H9 (cell line): ENCODE measurements at regions not wholly inside any gene's neighbourhood (a gene's known extent, or its start where the extent isn't known, plus 50 kb on each side); places are given as distances from the start of the nearest gene placed in this dataset.

ENCODE experiments used
- DNase-seq: peaks from one replicate; pipeline ENCODE4 v3.0.0-alpha.2; 2017
- H2AFZ ChIP-seq: one replicate; pipeline ENCODE4 v1.6.1; 2013; ENCODE audit warnings: mild to moderate bottlenecking, low read length, control low read depth, moderate library complexity
- H2AK5ac ChIP-seq: 2 replicates; pipeline ENCODE4 v1.6.1; 2013; ENCODE audit warnings: low read length, control low read depth, mixed read lengths; ENCODE audit not compliant: insufficient read length
- H2BK120ac ChIP-seq: one replicate; pipeline ENCODE4 v1.6.1; 2013; ENCODE audit warnings: low read depth, mild to moderate bottlenecking, low read length, control low read depth, inconsistent platforms; ENCODE audit not compliant: poor library complexity, severe bottlenecking
- H2BK12ac ChIP-seq: 2 replicates; pipeline ENCODE4 v1.6.1; 2013; ENCODE audit warnings: low read length, control low read depth, mixed read lengths, low read depth; ENCODE audit not compliant: insufficient read length
- H2BK15ac ChIP-seq: 2 replicates; pipeline ENCODE4 v1.6.1; 2013; ENCODE audit warnings: low read depth, low read length, control low read depth
- H2BK20ac ChIP-seq: one replicate; pipeline ENCODE4 v1.6.1; 2013; ENCODE audit warnings: low read depth, mild to moderate bottlenecking, low read length, control low read depth, inconsistent platforms; ENCODE audit not compliant: poor library complexity, severe bottlenecking
- H2BK5ac ChIP-seq: 2 replicates; pipeline ENCODE4 v1.6.1; 2013; ENCODE audit warnings: low read length, control low read depth, mixed read lengths; ENCODE audit not compliant: insufficient read length
- H3K14ac ChIP-seq: 2 replicates; pipeline ENCODE4 v1.6.1; 2013; ENCODE audit warnings: low read length, control low read depth; ENCODE audit not compliant: insufficient read depth
- H3K18ac ChIP-seq: 2 replicates; pipeline ENCODE4 v1.6.1; 2013; ENCODE audit warnings: low read depth, mild to moderate bottlenecking, mixed read lengths, low read length, control low read depth; ENCODE audit not compliant: insufficient read length
- H3K23ac ChIP-seq: 2 replicates; pipeline ENCODE4 v1.6.1; 2013; ENCODE audit warnings: low read length, control low read depth, mixed read lengths, low read depth; ENCODE audit not compliant: insufficient read length
- H3K23me2 ChIP-seq: 2 replicates; pipeline ENCODE4 v1.6.1; 2013; ENCODE audit warnings: low read depth, mild to moderate bottlenecking, mixed read lengths, low read length, control low read depth; ENCODE audit not compliant: insufficient read length, poor library complexity, severe bottlenecking
- H3K27ac ChIP-seq: 2 replicates; pipeline ENCODE4 v1.5.1; 2013; ENCODE audit warnings: low read length, control low read depth, mixed read lengths, low read depth; ENCODE audit not compliant: insufficient read length
- H3K27me3 ChIP-seq: 2 replicates; pipeline ENCODE4 v1.6.1; 2013; ENCODE audit warnings: low read length, control low read depth, inconsistent platforms; ENCODE audit not compliant: insufficient read depth
- H3K4ac ChIP-seq: 2 replicates; pipeline ENCODE4 v1.6.1; 2013; ENCODE audit warnings: low read depth, mild to moderate bottlenecking, control low read depth, inconsistent platforms, low read length, moderate library complexity
- H3K4me1 ChIP-seq: 2 replicates; pipeline ENCODE4 v1.6.1; 2013; ENCODE audit warnings: low read length, control low read depth, inconsistent platforms; ENCODE audit not compliant: insufficient read depth
- H3K4me2 ChIP-seq: 2 replicates; pipeline ENCODE4 v1.6.1; 2013; ENCODE audit warnings: low read length, control low read depth, mixed read lengths; ENCODE audit not compliant: insufficient read length, insufficient read depth
- H3K56ac ChIP-seq: 2 replicates; pipeline ENCODE4 v1.6.1; 2013; ENCODE audit warnings: low read depth, mild to moderate bottlenecking, mixed read lengths, low read length, control low read depth; ENCODE audit not compliant: insufficient read length
- H3K79me1 ChIP-seq: 2 replicates; pipeline ENCODE4 v1.6.1; 2013; ENCODE audit warnings: low read depth, mild to moderate bottlenecking, moderate library complexity, low read length, control low read depth, inconsistent platforms; ENCODE audit not compliant: insufficient read depth, poor library complexity, severe bottlenecking
- H3K79me2 ChIP-seq: 2 replicates; pipeline ENCODE4 v1.6.1; 2013; ENCODE audit warnings: low read length, control low read depth, inconsistent platforms; ENCODE audit not compliant: insufficient read depth
- H3K9ac ChIP-seq: 2 replicates; pipeline ENCODE4 v1.6.1; 2013; ENCODE audit warnings: low read length, control low read depth, mixed read lengths; ENCODE audit not compliant: insufficient read length; ENCODE audit errors: extremely low read depth
- H3K9me3 ChIP-seq: one replicate; pipeline ENCODE4 v1.6.1; 2013; ENCODE audit warnings: low read depth, low read length, inconsistent platforms; ENCODE audit not compliant: control insufficient read depth
- H3T11ph ChIP-seq: one replicate; pipeline ENCODE4 v1.6.1; 2013; ENCODE audit warnings: mild to moderate bottlenecking, low read length, control low read depth, inconsistent platforms
- H4K20me1 ChIP-seq: one replicate; pipeline ENCODE4 v1.6.1; 2013; ENCODE audit not compliant: control insufficient read depth, insufficient read length, insufficient read depth
- H4K5ac ChIP-seq: 2 replicates; pipeline ENCODE4 v1.6.1; 2013; ENCODE audit warnings: low read depth, mild to moderate bottlenecking, mixed read lengths, low read length, control low read depth; ENCODE audit not compliant: insufficient read length
- H4K8ac ChIP-seq: replicated peaks from 2 replicates; pipeline ENCODE4 v1.6.1; 2013; ENCODE audit warnings: low read length, control low read depth, mixed read lengths, low read depth; ENCODE audit not compliant: insufficient read length
- H4K91ac ChIP-seq: 2 replicates; pipeline ENCODE4 v1.6.1; 2013; ENCODE audit warnings: low read depth, mild to moderate bottlenecking, moderate library complexity, mixed read lengths, low read length, control low read depth; ENCODE audit not compliant: insufficient read length
- H3K27ac Mint-ChIP-seq, 3 experiments: 2 replicates in 2 of 3; 3 replicates in 1 of 3; pipeline ENCODE4 v1.8.0; 2020 to 2021; ENCODE audit warnings: mixed read lengths in 3 of 3, mild to moderate bottlenecking in 1 of 3, moderate library complexity in 1 of 3
- H3K27me3 Mint-ChIP-seq: 2 replicates; pipeline ENCODE4 v1.8.0; 2021; ENCODE audit warnings: low read depth, mild to moderate bottlenecking, moderate library complexity, mixed read lengths
- H3K36me3 Mint-ChIP-seq, 3 experiments: 2 replicates in 2 of 3; 3 replicates in 1 of 3; pipeline ENCODE4 v1.8.0; 2020 to 2021; ENCODE audit warnings: low read depth in 3 of 3, mixed read lengths in 3 of 3; ENCODE audit not compliant: insufficient read depth in 1 of 3
- H3K4me1 Mint-ChIP-seq, 2 experiments: 2 replicates each; pipeline ENCODE4 v1.8.0; 2020; ENCODE audit warnings: mixed read lengths in 2 of 2
- H3K4me3 Mint-ChIP-seq, 2 experiments: 2 replicates in 1 of 2; 3 replicates in 1 of 2; pipeline ENCODE4 v1.8.0; 2020 to 2021; ENCODE audit warnings: mild to moderate bottlenecking in 2 of 2, mixed read lengths in 2 of 2, moderate library complexity in 1 of 2
- H3K9me3 Mint-ChIP-seq, 2 experiments: 2 replicates in 1 of 2; 3 replicates in 1 of 2; pipeline ENCODE4 v1.8.0; 2020; ENCODE audit warnings: mild to moderate bottlenecking in 2 of 2, mixed read lengths in 2 of 2, moderate library complexity in 1 of 2
- WGBS: extraction: QIAGEN DNeasy Blood & Tissue Kit; methylation state at CpG from one replicate; pipeline ENCODE4 v1.1.7; 2013; ENCODE audit warnings: missing lambda C conversion rate, low lambda C conversion rate, mixed read lengths; ENCODE audit not compliant: insufficient read length; ENCODE audit errors: extremely low coverage; 5-methylcytosine and 5-hydroxymethylcytosine counted together
- TF ChIP-seq, protein P1 (sequence below): fragments of 200-600 bp; sonication (generic); conservative IDR thresholded peaks from 3 replicates; pipeline ENCODE4 v1.8.0; 2021; ENCODE audit warnings: antibody characterized with exemption, mild to moderate bottlenecking

DNA sequence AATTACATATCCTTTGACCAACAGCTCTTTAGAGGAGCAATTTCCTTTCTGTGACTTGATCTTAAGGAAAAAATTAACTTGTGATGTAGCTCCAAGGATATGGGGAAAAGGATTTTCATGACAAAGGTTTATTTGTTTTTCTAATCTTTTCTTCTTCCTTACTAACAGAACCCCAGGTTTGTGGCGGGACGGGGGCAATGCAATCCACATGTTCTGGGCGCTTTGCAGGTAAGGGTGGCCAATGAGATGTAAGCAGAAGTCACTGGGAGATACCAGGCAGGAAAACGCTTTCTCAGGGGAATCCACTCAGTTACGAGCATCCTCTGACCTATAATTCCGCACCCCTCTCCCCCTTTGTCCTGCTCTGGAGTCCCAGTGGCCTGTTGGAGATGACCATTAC, 122.0 kb downstream of the MRPS6 start:
- peak; percentile 89 for DNase-seq
- H2BK5ac ChIP-seq, result no peak overlapping the region
- H2BK15ac ChIP-seq, result no peak overlapping the region
- H2AFZ ChIP-seq, result no peak overlapping the region
- no peak overlapping the region for H3K56ac ChIP-seq
- H3K27me3 ChIP-seq, result no peaks in the 10 kb centered on the region
- Mint-ChIP-seq H3K9me3 (peaks cover under 1 to 3% of the 10 kb centered on the region in 2 experiments; a peak in 3 of 5 replicates), H3K4me1 (peaks cover 58 to 69% of the 10 kb centered on the region in 2 experiments), H3K27ac (peak overlapping the region; percentile 18 to 74 (median 74); a peak in 5 of 7 replicates), H3K4me3 (peak overlapping the region in 1 of 2 experiments; percentile 25; a peak in 1 of 5 replicates), H3K27me3 (peaks cover 2% of the 10 kb centered on the region; the same call in 1 of the 2 replicates), H3K36me3 (peaks cover 0 to 10% (median 7%) of the 10 kb centered on the region in 3 experiments; a peak in 5 of 7 replicates)
- H4K5ac ChIP-seq, result no peak overlapping the region
- no peak overlapping the region for H3K4ac ChIP-seq
- no peak overlapping the region for H2BK20ac ChIP-seq
- TF ChIP-seq, protein P1, sequence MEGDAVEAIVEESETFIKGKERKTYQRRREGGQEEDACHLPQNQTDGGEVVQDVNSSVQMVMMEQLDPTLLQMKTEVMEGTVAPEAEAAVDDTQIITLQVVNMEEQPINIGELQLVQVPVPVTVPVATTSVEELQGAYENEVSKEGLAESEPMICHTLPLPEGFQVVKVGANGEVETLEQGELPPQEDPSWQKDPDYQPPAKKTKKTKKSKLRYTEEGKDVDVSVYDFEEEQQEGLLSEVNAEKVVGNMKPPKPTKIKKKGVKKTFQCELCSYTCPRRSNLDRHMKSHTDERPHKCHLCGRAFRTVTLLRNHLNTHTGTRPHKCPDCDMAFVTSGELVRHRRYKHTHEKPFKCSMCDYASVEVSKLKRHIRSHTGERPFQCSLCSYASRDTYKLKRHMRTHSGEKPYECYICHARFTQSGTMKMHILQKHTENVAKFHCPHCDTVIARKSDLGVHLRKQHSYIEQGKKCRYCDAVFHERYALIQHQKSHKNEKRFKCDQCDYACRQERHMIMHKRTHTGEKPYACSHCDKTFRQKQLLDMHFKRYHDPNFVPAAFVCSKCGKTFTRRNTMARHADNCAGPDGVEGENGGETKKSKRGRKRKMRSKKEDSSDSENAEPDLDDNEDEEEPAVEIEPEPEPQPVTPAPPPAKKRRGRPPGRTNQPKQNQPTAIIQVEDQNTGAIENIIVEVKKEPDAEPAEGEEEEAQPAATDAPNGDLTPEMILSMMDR, result no peak
- H3K79me1 ChIP-seq, result no peaks in the 10 kb centered on the region
- H4K8ac ChIP-seq, result no peak overlapping the region
- peaks cover 5% of the 10 kb centered on the region for H3K9me3 ChIP-seq
- no peak overlapping the region for H4K91ac ChIP-seq
- H3K27ac ChIP-seq, result peak overlapping the region; percentile 85
- WGBS, result no CpG with 5 or more reads among the region's 6 CpGs
- no peak overlapping the region for H3K18ac ChIP-seq
- H3T11ph ChIP-seq, result no peak overlapping the region
- no peak overlapping the region for H2BK120ac ChIP-seq
- no peaks in the 10 kb centered on the region for H4K20me1 ChIP-seq
- H3K4me1 ChIP-seq, result peaks cover 14% of the 10 kb centered on the region; the same call in 1 of the 2 replicates
- H3K23ac ChIP-seq, result no peak overlapping the region
- no peaks in the 10 kb centered on the region for H3K23me2 ChIP-seq
- H2AK5ac ChIP-seq, result no peak overlapping the region
- no peak overlapping the region for H2BK12ac ChIP-seq
- no peak overlapping the region for H3K9ac ChIP-seq
- H3K79me2 ChIP-seq, result no peaks in the 10 kb centered on the region
- no peak overlapping the region for H3K14ac ChIP-seq
- peak overlapping the region; percentile 14 for H3K4me2 ChIP-seq
